SK-N-SH treated with all-trans-retinoic acid at 6 μM for 48 hours (cell line): ENCODE measurements at regions not wholly inside any gene's neighbourhood (a gene's known extent, or its start where the extent isn't known, plus 50 kb on each side); places are given as distances from the start of the nearest gene placed in this dataset.

ENCODE experiments used
- ATAC-seq: fragments of 200-7000 bp; cut with Tn5 transposase; 3 replicates; pipeline ENCODE4 v1.9.1; 2020; ENCODE audit warnings: mild to moderate bottlenecking, moderate library complexity
- ARNTL ChIP-seq: fragments of 450-650 bp; formaldehyde crosslinking; IDR thresholded peaks from 2 replicates; pipeline ENCODE4 v1.5.0; 2020; ENCODE audit warnings: low read depth, mild to moderate bottlenecking, moderate library complexity, borderline replicate concordance
- CSDC2 ChIP-seq: fragments of 250-450 bp; sonication (Bioruptor Pico); IDR thresholded peaks from 2 replicates; pipeline ENCODE4 v1.5.0; 2020; ENCODE audit warnings: mild to moderate bottlenecking, moderate library complexity
- CSRNP3 ChIP-seq: fragments of 250-450 bp; sonication (Bioruptor Pico); IDR thresholded peaks from 2 replicates; pipeline ENCODE4 v1.5.1; 2021; ENCODE audit warnings: mild to moderate bottlenecking, moderate library complexity
- ISL1 ChIP-seq: fragments of 250-450 bp; sonication (Bioruptor Pico); IDR thresholded peaks from 2 replicates; pipeline ENCODE4 v2.1.2; 2022; ENCODE audit warnings: mild to moderate bottlenecking, moderate library complexity
- OSR1 ChIP-seq: fragments of 250-450 bp; sonication (Bioruptor Pico); IDR thresholded peaks from 2 replicates; pipeline ENCODE4 v1.8.0; 2022; ENCODE audit warnings: moderate library complexity, mild to moderate bottlenecking, inconsistent platforms
- PATZ1 ChIP-seq: fragments of 250-450 bp; sonication (Bioruptor Pico); IDR thresholded peaks from 2 replicates; pipeline ENCODE4 v1.8.0; 2020; ENCODE audit warnings: mild to moderate bottlenecking, moderate library complexity, borderline replicate concordance
- POU6F1 ChIP-seq: fragments of 250-450 bp; sonication (Bioruptor Pico); IDR thresholded peaks from 2 replicates; pipeline ENCODE4 v1.8.0; 2021; ENCODE audit warnings: low read depth, mild to moderate bottlenecking, moderate library complexity, borderline replicate concordance
- RARB ChIP-seq: fragments of 250-450 bp; sonication (Bioruptor Pico); IDR thresholded peaks from 2 replicates; pipeline ENCODE4 v1.8.0; 2021; ENCODE audit warnings: mild to moderate bottlenecking, moderate library complexity
- TCF4 ChIP-seq: fragments of 250-450 bp; sonication (Bioruptor Pico); IDR thresholded peaks from 2 replicates; pipeline ENCODE4 v1.8.0; 2021; ENCODE audit warnings: mild to moderate bottlenecking, moderate library complexity, borderline replicate concordance
- TOX ChIP-seq: fragments of 250-450 bp; sonication (Bioruptor Pico); IDR thresholded peaks from 2 replicates; pipeline ENCODE4 v1.8.0; 2021; ENCODE audit warnings: mild to moderate bottlenecking, moderate library complexity, borderline replicate concordance
- TSHZ2 ChIP-seq: fragments of 250-450 bp; sonication (Bioruptor Pico); IDR thresholded peaks from 2 replicates; pipeline ENCODE4 v1.5.0; 2020; ENCODE audit warnings: mild to moderate bottlenecking, moderate library complexity
- ZC3H10 ChIP-seq: fragments of 250-450 bp; sonication (Bioruptor Pico); IDR thresholded peaks from 2 replicates; pipeline ENCODE4 v1.5.1; 2021; ENCODE audit warnings: mild to moderate bottlenecking, moderate library complexity
- ZFP30 ChIP-seq: fragments of 450-650 bp; formaldehyde crosslinking; IDR thresholded peaks from 2 replicates; pipeline ENCODE4 v1.5.0; 2022; ENCODE audit warnings: mild to moderate bottlenecking, moderate library complexity
- ZNF565 ChIP-seq: fragments of 450-650 bp; formaldehyde crosslinking; conservative IDR thresholded peaks from 2 replicates; pipeline ENCODE4 v1.5.0; 2020; ENCODE audit warnings: low read depth, mild to moderate bottlenecking, moderate library complexity
- ZNF70 ChIP-seq: fragments of 450-650 bp; formaldehyde crosslinking; IDR thresholded peaks from 2 replicates; pipeline ENCODE4 v1.5.0; 2020; ENCODE audit warnings: mild to moderate bottlenecking, moderate library complexity
- ZNF8 ChIP-seq: fragments of 450-650 bp; formaldehyde crosslinking; IDR thresholded peaks from 2 replicates; pipeline ENCODE4 v1.5.0; 2020; ENCODE audit warnings: mild to moderate bottlenecking, moderate library complexity

- ATAC-seq: no peak
- no peak for TF ChIP-seq RARB (CRISPR knock-in tag)
Measured at GRCh38 chr12:28991626-28992025, 157.5 kb upstream of the FAR2 start.

DNA sequence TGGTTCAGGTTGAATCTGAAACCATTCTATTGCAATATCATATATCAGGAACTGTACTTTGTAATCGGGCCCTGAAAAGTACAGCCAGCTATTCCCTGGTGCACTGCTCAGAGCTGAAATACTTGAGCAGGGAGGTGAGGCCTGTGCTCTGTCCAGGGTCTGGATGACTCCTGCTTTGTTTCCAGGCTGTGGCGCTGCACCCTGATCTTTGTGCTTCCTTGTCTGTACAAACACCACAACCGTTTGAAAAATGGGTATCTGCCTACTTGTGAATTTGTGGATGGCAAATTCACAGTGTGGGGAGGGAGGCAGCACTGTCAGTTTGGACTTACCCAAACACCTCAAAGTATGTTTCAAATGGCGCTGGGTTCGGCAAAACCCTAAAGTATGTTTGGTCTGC is 155.4 kb upstream of the FAR2 start:
- no peak for ATAC-seq
- TF ChIP-seq OSR1 (no peak), PATZ1 (CRISPR knock-in tag) (no peak), ISL1 (no peak), ZNF565 (CRISPR knock-in tag) (no peak), ZNF8 (CRISPR knock-in tag) (no peak), TSHZ2 (no peak), TOX (CRISPR knock-in tag) (no peak), ZFP30 (CRISPR knock-in tag) (no peak), POU6F1 (no peak), CSDC2 (CRISPR knock-in tag) (no peak), ZC3H10 (CRISPR knock-in tag) (no peak)

- TF ChIP-seq ZNF70 (CRISPR knock-in tag) (no peak), OSR1 (no peak), ARNTL (CRISPR knock-in tag) (no peak), CSDC2 (CRISPR knock-in tag) (no peak), ZNF8 (CRISPR knock-in tag) (no peak), RARB (CRISPR knock-in tag) (no peak), ISL1 (no peak), ZNF565 (CRISPR knock-in tag) (no peak), POU6F1 (no peak), ZC3H10 (CRISPR knock-in tag) (no peak), ZFP30 (CRISPR knock-in tag) (no peak)
- no peak for ATAC-seq
Measured at GRCh38 chr12:28994179-28994715, 154.8 kb upstream of the FAR2 start.

DNA sequence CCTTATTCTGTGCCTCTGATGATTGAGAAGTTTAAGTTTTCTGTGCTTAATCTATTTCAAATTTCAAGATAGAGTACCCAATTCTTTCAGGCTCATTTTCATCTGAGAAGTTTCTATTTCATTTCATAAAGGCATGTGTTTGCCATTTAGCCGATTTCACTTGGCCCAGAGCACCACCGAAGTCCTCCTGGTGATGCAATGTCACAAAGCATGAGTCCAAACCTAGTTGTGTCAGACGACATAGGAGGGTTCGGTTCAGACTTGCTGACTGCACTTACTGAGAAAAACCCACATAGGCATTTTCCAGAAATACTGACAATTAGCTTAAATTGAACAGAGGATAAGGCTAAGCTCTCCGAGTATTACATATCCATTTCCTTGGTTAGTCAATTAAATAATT is 152.4 kb upstream of the FAR2 start:
- no peak for ATAC-seq

More for the DNA sequence above, 152.4 kb upstream of the FAR2 start:
- TF ChIP-seq CSRNP3 (CRISPR knock-in tag) (no peak), ZC3H10 (CRISPR knock-in tag) (no peak), ISL1 (no peak), TOX (CRISPR knock-in tag) (no peak), RARB (CRISPR knock-in tag) (no peak), ZNF8 (CRISPR knock-in tag) (no peak), TCF4 (CRISPR knock-in tag) (no peak)
